HEK293 (cell line): ENCODE measurements at regions not wholly inside any gene's neighbourhood (a gene's known extent, or its start where the extent isn't known, plus 50 kb on each side); places are given as distances from the start of the nearest gene placed in this dataset.

ENCODE experiments used
- CTCF ChIA-PET: fragments of 350-600 bp; formaldehyde crosslinking; extraction: SDS; loops from one replicate; lab custom pipeline; 2021; ENCODE audit warnings: antibody characterized with exemption; lab: Yijun Ruan, JAX
- POLR2A ChIA-PET: fragments of 300-600 bp; formaldehyde crosslinking; extraction: SDS; loops from one replicate; lab custom pipeline; 2020; ENCODE audit warnings: antibody characterized with exemption, inconsistent platforms; lab: Yijun Ruan, JAX
- H3K27ac ChIP-seq: fragments of 200-500 bp; sonication (Bioruptor generic); 2 replicates; pipeline ENCODE4 v1.5.1; 2014; ENCODE audit warnings: low read depth, low read length, control low read depth, inconsistent platforms; ENCODE audit errors: extremely low read depth
- H3K36me3 ChIP-seq, 2 experiments: fragments of 200-500 bp in 1 of 2; sonication (Bioruptor generic) in 1 of 2; 1 replicate in 1 of 2; 2 replicates in 1 of 2; pipeline ENCODE4 v1.5.1; 2014 to 2017; ENCODE audit warnings: inconsistent platforms in 2 of 2, low read length in 2 of 2; ENCODE audit not compliant: control insufficient read depth in 2 of 2, insufficient read depth in 1 of 2
- H3K4me1 ChIP-seq: fragments of 200-500 bp; sonication (Bioruptor generic); 2 replicates; pipeline ENCODE4 v1.5.1; 2014; ENCODE audit warnings: mild to moderate bottlenecking, low read length, inconsistent platforms; ENCODE audit not compliant: control insufficient read depth, insufficient read depth
- H3K4me3 ChIP-seq: 2 replicates; pipeline ENCODE4 v1.5.1; 2011; ENCODE audit warnings: low read depth, mild to moderate bottlenecking, control low read depth, low read length, moderate library complexity
- H3K9me3 ChIP-seq: fragments of 200-500 bp; sonication (Bioruptor generic); 2 replicates; pipeline ENCODE4 v1.5.1; 2014; ENCODE audit warnings: low read depth, low read length, inconsistent platforms; ENCODE audit not compliant: control insufficient read depth, insufficient read depth
- OSR2 ChIP-seq: fragments of 450-650 bp; formaldehyde crosslinking; IDR thresholded peaks from 2 replicates; pipeline ENCODE4 v1.5.1; 2016; ENCODE audit warnings: missing biosample characterization, missing genetic modification characterization
- PRDM6 ChIP-seq: fragments of 450-650 bp; formaldehyde crosslinking; IDR thresholded peaks from 2 replicates; pipeline ENCODE4 v1.5.1; 2017; ENCODE audit warnings: missing biosample characterization, missing genetic modification characterization
- RBAK ChIP-seq: fragments of 450-650 bp; formaldehyde crosslinking; IDR thresholded peaks from 2 replicates; pipeline ENCODE4 v1.5.1; 2016; ENCODE audit warnings: missing biosample characterization, missing genetic modification characterization
- TSHZ1 ChIP-seq: fragments of 450-650 bp; formaldehyde crosslinking; IDR thresholded peaks from 2 replicates; pipeline ENCODE4 v1.5.1; 2016; ENCODE audit warnings: missing biosample characterization, missing genetic modification characterization, borderline replicate concordance
- ZBTB17 ChIP-seq: fragments of 450-650 bp; formaldehyde crosslinking; IDR thresholded peaks from 2 replicates; pipeline ENCODE4 v1.5.1; 2016; ENCODE audit warnings: missing biosample characterization, missing genetic modification characterization
- ZBTB49 ChIP-seq: fragments of 450-650 bp; formaldehyde crosslinking; IDR thresholded peaks from 2 replicates; pipeline ENCODE4 v1.5.1; 2016; ENCODE audit warnings: missing biosample characterization, missing genetic modification characterization, low read depth
- ZFP69B ChIP-seq: fragments of 450-650 bp; formaldehyde crosslinking; IDR thresholded peaks from 2 replicates; pipeline ENCODE4 v1.5.1; 2016; ENCODE audit warnings: missing biosample characterization, missing genetic modification characterization
- ZNF10 ChIP-seq: fragments of 450-650 bp; formaldehyde crosslinking; IDR thresholded peaks from 2 replicates; pipeline ENCODE4 v1.5.1; 2017; ENCODE audit warnings: missing biosample characterization, missing genetic modification characterization
- ZNF155 ChIP-seq: fragments of 450-650 bp; formaldehyde crosslinking; IDR thresholded peaks from 2 replicates; pipeline ENCODE4 v1.5.1; 2016; ENCODE audit warnings: missing biosample characterization, missing genetic modification characterization
- ZNF2 ChIP-seq: fragments of 450-650 bp; formaldehyde crosslinking; IDR thresholded peaks from 2 replicates; pipeline ENCODE4 v1.5.1; 2016; ENCODE audit warnings: missing biosample characterization, missing genetic modification characterization
- ZNF221 ChIP-seq: fragments of 450-650 bp; formaldehyde crosslinking; IDR thresholded peaks from 2 replicates; pipeline ENCODE4 v1.5.1; 2017; ENCODE audit warnings: missing biosample characterization, missing genetic modification characterization, borderline replicate concordance
- ZNF433 ChIP-seq: fragments of 450-650 bp; formaldehyde crosslinking; IDR thresholded peaks from 2 replicates; pipeline ENCODE4 v1.5.1; 2016; ENCODE audit warnings: missing biosample characterization, missing genetic modification characterization, low read depth
- ZNF473 ChIP-seq: fragments of 450-650 bp; formaldehyde crosslinking; IDR thresholded peaks from 2 replicates; pipeline ENCODE4 v1.5.1; 2017; ENCODE audit warnings: missing biosample characterization, missing genetic modification characterization
- ZNF488 ChIP-seq: fragments of 450-650 bp; formaldehyde crosslinking; IDR thresholded peaks from 2 replicates; pipeline ENCODE4 v1.5.1; 2016; ENCODE audit warnings: missing biosample characterization, missing genetic modification characterization
- ZNF513 ChIP-seq: fragments of 450-650 bp; IDR thresholded peaks from 2 replicates; pipeline ENCODE4 v1.5.1; 2018; ENCODE audit warnings: missing biosample characterization, missing genetic modification characterization
- ZNF514 ChIP-seq: fragments of 450-650 bp; formaldehyde crosslinking; IDR thresholded peaks from 2 replicates; pipeline ENCODE4 v1.5.1; 2016; ENCODE audit warnings: missing biosample characterization, missing genetic modification characterization
- ZNF558 ChIP-seq: fragments of 450-650 bp; formaldehyde crosslinking; IDR thresholded peaks from 2 replicates; pipeline ENCODE4 v1.5.1; 2016; ENCODE audit warnings: missing biosample characterization, missing genetic modification characterization
- ZNF664 ChIP-seq: fragments of 450-650 bp; formaldehyde crosslinking; IDR thresholded peaks from 2 replicates; pipeline ENCODE4 v1.5.1; 2016; ENCODE audit warnings: missing biosample characterization, missing genetic modification characterization
- ZXDB ChIP-seq: fragments of 450-650 bp; formaldehyde crosslinking; IDR thresholded peaks from 2 replicates; pipeline ENCODE4 v1.5.1; 2016; ENCODE audit warnings: missing biosample characterization, missing genetic modification characterization
- TF ChIP-seq, protein P1 (sequence below): fragments of 450-650 bp; formaldehyde crosslinking; IDR thresholded peaks from 2 replicates; pipeline ENCODE4 v1.5.1; 2016; ENCODE audit warnings: missing biosample characterization, missing genetic modification characterization, borderline replicate concordance

DNA sequence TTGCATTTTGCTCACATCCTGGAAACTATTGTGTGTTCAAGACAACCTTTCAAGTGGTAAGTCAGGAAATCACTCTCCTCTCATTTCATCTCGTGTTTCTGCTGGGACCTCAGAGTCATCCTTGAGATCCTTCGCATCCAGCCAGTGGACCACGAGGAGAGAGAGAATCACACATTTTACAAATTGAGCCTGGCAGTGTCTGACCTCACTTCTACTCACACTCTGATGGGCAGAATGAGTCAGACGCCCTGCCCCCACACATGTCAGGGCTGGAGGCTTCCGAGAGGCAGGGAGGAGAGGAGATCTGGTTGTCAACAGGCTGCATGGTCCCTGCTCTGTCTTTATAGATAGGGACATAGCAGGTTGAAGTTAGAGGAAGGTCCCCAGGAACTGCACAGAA, 509.7 kb downstream of the AJAP1 start:
- ChIA-PET CTCF (interaction anchor here (0.6 kb wide), 1 partner anchor 72 kb away, joined by 4 read pairs; no protein-coding TSS in a partner anchor), POLR2A (no interaction called here)
- no peak for TF ChIP-seq ZNF488 (tag by site-specific recombination)
- TF ChIP-seq ZNF664 (tag by site-specific recombination): no peak
- TF ChIP-seq, protein P1, sequence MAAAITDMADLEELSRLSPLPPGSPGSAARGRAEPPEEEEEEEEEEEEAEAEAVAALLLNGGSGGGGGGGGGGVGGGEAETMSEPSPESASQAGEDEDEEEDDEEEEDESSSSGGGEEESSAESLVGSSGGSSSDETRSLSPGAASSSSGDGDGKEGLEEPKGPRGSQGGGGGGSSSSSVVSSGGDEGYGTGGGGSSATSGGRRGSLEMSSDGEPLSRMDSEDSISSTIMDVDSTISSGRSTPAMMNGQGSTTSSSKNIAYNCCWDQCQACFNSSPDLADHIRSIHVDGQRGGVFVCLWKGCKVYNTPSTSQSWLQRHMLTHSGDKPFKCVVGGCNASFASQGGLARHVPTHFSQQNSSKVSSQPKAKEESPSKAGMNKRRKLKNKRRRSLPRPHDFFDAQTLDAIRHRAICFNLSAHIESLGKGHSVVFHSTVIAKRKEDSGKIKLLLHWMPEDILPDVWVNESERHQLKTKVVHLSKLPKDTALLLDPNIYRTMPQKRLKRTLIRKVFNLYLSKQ (tag by site-specific recombination): no peak
- TF ChIP-seq ZNF473 (tag by site-specific recombination): no peak
- no peak for TF ChIP-seq ZXDB
- no peak for TF ChIP-seq OSR2 (tag by site-specific recombination)
- no peak for TF ChIP-seq ZNF2 (tag by site-specific recombination)
- TF ChIP-seq ZBTB17 (tag by site-specific recombination): no peak
- TF ChIP-seq ZFP69B (tag by site-specific recombination): no peak
- TF ChIP-seq ZNF514 (tag by site-specific recombination): no peak
- Histone ChIP-seq H3K9me3 (no peaks in the 10 kb centered on the region), H3K4me1 (no peaks in the 10 kb centered on the region), H3K4me3 (no peak overlapping the region), H3K36me3 (no peaks in the 10 kb centered on the region), H3K27ac (no peak overlapping the region)

DNA sequence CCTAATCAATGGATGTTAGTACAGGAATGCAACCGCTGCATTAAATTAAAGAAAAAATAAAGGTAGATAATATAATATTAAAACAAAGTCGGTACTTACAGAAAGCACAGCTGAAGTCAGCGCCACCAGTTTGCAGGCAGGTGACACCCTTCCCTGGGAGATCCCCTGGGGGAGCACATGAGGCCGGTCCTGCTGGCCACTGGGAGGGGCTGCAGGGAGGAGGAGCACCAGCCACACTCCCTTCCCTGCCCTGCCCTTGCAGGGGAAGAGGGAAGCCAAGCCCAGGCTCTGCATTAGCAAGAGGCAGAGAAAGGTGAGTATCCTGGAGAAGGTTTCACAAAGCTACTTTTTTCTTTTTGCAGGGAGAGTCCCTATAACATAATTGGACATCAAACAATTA, 507.0 kb downstream of the AJAP1 start:
- POLR2A ChIA-PET: no interaction called here
- TF ChIP-seq ZNF155 (no peak), ZNF558 (tag by site-specific recombination) (no peak), RBAK (tag by site-specific recombination) (no peak), ZNF433 (tag by site-specific recombination) (no peak), ZNF10 (tag by site-specific recombination) (no peak), ZNF221 (tag by site-specific recombination) (no peak)
- TF ChIP-seq, all 188 proteins: peak for 0

DNA sequence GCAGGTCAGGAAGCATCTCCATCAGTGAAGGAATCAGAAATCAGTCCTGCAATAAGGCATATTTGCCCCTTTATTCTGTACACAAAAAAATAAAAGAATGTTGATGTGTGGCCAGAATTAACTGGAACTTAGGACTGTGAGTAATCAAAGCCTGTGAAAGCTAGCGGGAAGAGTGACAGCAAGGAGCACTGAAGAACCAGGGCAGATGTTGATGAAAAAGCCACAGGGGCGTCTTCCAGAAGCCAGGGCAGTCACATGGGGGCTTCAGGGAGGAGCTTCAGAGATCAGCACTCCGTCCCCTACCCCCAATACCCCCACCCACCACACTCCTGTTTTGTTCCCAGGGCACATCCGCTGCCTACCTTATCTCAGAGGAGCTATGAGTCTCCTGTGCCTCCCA, 502.8 kb downstream of the AJAP1 start:
- Histone ChIP-seq H3K9me3 (no peaks in the 10 kb centered on the region), H3K27ac (no peak overlapping the region), H3K4me3 (no peak overlapping the region), H3K36me3 (no peaks in the 10 kb centered on the region), H3K4me1 (no peaks in the 10 kb centered on the region)
- ChIA-PET POLR2A (no interaction called here), CTCF (no interaction called here)
- TF ChIP-seq ZNF513 (tag by site-specific recombination) (no peak), TSHZ1 (tag by site-specific recombination) (no peak), PRDM6 (no peak), RBAK (tag by site-specific recombination) (no peak), ZBTB49 (tag by site-specific recombination) (no peak)

More for the DNA sequence above, 507.0 kb downstream of the AJAP1 start:
- Histone ChIP-seq H3K9me3 (no peaks in the 10 kb centered on the region), H3K4me3 (no peak overlapping the region), H3K4me1 (no peaks in the 10 kb centered on the region), H3K27ac (no peak overlapping the region), H3K36me3 (no peaks in the 10 kb centered on the region)
- CTCF ChIA-PET: no interaction called here
